SH-SY5Y (cell line): ENCODE measurements at regions not wholly inside any gene's neighbourhood (a gene's known extent, or its start where the extent isn't known, plus 50 kb on each side); places are given as distances from the start of the nearest gene placed in this dataset.

Experiments used
- GATA2 ChIP-seq: IDR thresholded peaks from 2 replicates; pipeline ENCODE4 v1.6.1; 2011; ENCODE audit warnings: mild to moderate bottlenecking, low read depth, low read length
- GATA3 ChIP-seq: IDR thresholded peaks from 2 replicates; pipeline ENCODE4 v1.6.1; 2011; ENCODE audit warnings: low read depth, mild to moderate bottlenecking, low read length, moderate library complexity

- TF ChIP-seq GATA3 (no peak), GATA2 (no peak)
Observed at GRCh38 chr10:61172182-61172926, 228.4 kb upstream of the RHOBTB1 start.
